ENCODE measurements at regions not wholly inside any gene's neighbourhood (a gene's known extent, or its start where the extent isn't known, plus 50 kb on each side); places are given as distances from the start of the nearest gene placed in this dataset.
"Not testable (repeated sequence)": the region's sequence is repeated elsewhere in the genome, so short reads cannot be mapped to it uniquely, and the experiment has no call there.

DNA sequence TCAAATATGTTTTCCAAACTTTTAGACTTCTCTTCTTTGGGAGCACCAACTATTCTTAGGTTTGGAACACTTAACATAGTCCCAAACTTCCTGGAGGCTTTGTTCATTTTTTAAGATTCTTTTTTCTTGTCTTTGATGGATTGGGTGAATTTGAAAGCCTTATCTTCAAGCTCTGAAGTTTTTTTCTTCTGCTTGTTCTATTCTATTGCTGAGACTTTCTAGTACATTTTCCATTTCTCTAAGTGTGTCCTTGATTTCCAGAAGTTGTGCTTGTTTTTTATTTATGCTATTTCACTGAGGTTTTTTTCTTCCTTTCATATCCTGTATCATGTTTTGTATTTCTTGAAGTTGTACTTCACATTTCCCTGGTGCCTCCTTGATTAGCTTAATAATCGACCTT lies 97.5 kb downstream of the PLSCR2 start:
- H3K4me1 ChIP-seq (ENCODE audit: control insufficient read depth, insufficient read depth, low read depth, low read length) = no peaks in the 10 kb centered on the region
- H3K4me3 ChIP-seq (ENCODE audit: insufficient read depth in 1 of 2, low read depth in 1 of 2, low read length in 2 of 2) = no peak overlapping the region
- H2BK120ac ChIP-seq (ENCODE audit: low read depth, low read length) = no peak overlapping the region
- H3K9ac ChIP-seq (ENCODE audit: low read length) = no peak overlapping the region
- no peak overlapping the region for H2BK15ac ChIP-seq (ENCODE audit: low read depth, poor library complexity, severe bottlenecking)
- no peaks in the 10 kb centered on the region for H3K79me1 ChIP-seq (replicated peaks; ENCODE audit: low read length, poor library complexity, severe bottlenecking)
- no peak overlapping the region for H2BK5ac ChIP-seq (ENCODE audit: low read depth, low read length, poor library complexity, severe bottlenecking)
- H3K27me3 ChIP-seq (ENCODE audit: control insufficient read depth in 1 of 2, insufficient read depth in 1 of 2, low read length in 2 of 2) = no peaks in the 10 kb centered on the region
- no peak overlapping the region for H3K4ac ChIP-seq (ENCODE audit: low read depth in 1 of 2, low read length in 2 of 2)
- peaks cover 19% of the 10 kb centered on the region for H3K9me3 ChIP-seq (ENCODE audit: control insufficient read depth, low read length)
- no peak overlapping the region for H3K4me2 ChIP-seq (ENCODE audit: low read length, poor library complexity, severe bottlenecking)
- WGBS = 88% methylated on average over 1 of the region's 1 CpG
- no peak for DNase-seq
- H2AFZ ChIP-seq (ENCODE audit: low read depth, low read length) = no peak overlapping the region
- H4K91ac ChIP-seq (ENCODE audit: low read length) = no peak overlapping the region
- H3K14ac ChIP-seq (ENCODE audit: low read length in 2 of 2) = no peak overlapping the region
- H4K8ac ChIP-seq (ENCODE audit: low read length) = no peak overlapping the region
- H3K23ac ChIP-seq (ENCODE audit: low read length in 2 of 2) = no peak overlapping the region
- H3K18ac ChIP-seq (ENCODE audit: low read depth in 1 of 2, low read length in 2 of 2) = no peak overlapping the region
- H2BK12ac ChIP-seq (ENCODE audit: low read length in 2 of 2) = no peak overlapping the region
- H3K27ac ChIP-seq (ENCODE audit: low read length, poor library complexity, severe bottlenecking) = no peak overlapping the region
- no peaks in the 10 kb centered on the region for H3K36me3 ChIP-seq (ENCODE audit: control insufficient read depth in 1 of 2, insufficient read depth in 2 of 2, low read depth in 1 of 2, low read length in 2 of 2)
- no peak overlapping the region for H2AK5ac ChIP-seq (ENCODE audit: low read length, severe bottlenecking)

DNA sequence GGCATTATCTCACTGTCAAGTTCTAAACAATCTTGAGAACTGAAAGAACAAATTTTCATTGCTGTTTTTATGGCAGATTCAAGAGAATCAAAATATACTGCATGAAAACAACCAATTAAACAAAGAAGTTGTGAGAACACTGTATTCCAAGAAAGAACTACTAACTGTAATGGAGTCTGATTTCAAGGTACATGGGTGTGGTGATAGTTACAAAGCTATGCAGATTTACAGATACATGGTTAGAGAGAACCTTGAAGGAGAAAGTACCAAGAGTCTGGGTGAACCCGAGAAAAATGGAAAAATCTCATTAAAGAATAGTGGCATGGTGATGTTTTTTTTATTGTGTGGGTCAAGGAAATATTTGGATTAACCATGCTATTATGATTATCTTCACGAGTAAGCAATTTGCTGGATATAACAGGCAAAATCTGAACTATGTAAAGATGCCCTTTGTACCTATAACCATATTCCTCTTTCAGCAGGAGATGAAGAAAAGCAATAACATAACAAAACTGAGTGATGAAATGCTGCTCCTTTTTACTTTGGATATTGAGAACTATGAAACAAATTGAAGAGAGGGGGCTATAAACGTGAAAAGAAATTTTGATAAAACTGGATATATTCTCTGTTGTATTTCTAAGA lies 100.4 kb downstream of the PLSCR2 start:
- no peak overlapping the region for H3K18ac ChIP-seq (ENCODE audit: low read depth in 1 of 2, low read length in 2 of 2)
- no peak overlapping the region for H2AK5ac ChIP-seq (ENCODE audit: low read length, severe bottlenecking)
- no peaks in the 10 kb centered on the region for H3K4me1 ChIP-seq (ENCODE audit: control insufficient read depth, insufficient read depth, low read depth, low read length)
- H2BK5ac ChIP-seq (ENCODE audit: low read depth, low read length, poor library complexity, severe bottlenecking) = no peak overlapping the region
- no peak overlapping the region for H3K14ac ChIP-seq (ENCODE audit: low read length in 2 of 2)
- no peak overlapping the region for H3K4me3 ChIP-seq (ENCODE audit: insufficient read depth in 1 of 2, low read depth in 1 of 2, low read length in 2 of 2)
- no peaks in the 10 kb centered on the region for H3K27me3 ChIP-seq (ENCODE audit: control insufficient read depth in 1 of 2, insufficient read depth in 1 of 2, low read length in 2 of 2)
- H3K36me3 ChIP-seq (ENCODE audit: control insufficient read depth in 1 of 2, insufficient read depth in 2 of 2, low read depth in 1 of 2, low read length in 2 of 2) = no peaks in the 10 kb centered on the region
- no peak overlapping the region for H3K9ac ChIP-seq (ENCODE audit: low read length)
- H2AFZ ChIP-seq (ENCODE audit: low read depth, low read length) = no peak overlapping the region
- peaks cover 19% of the 10 kb centered on the region for H3K9me3 ChIP-seq (ENCODE audit: control insufficient read depth, low read length)
- no peak overlapping the region for H2BK15ac ChIP-seq (ENCODE audit: low read depth, poor library complexity, severe bottlenecking)
- WGBS = 87% methylated on average over 2 of the region's 3 CpGs
- H3K4ac ChIP-seq (ENCODE audit: low read depth in 1 of 2, low read length in 2 of 2) = no peak overlapping the region
- H4K91ac ChIP-seq (ENCODE audit: low read length) = no peak overlapping the region
- no peak overlapping the region for H3K27ac ChIP-seq (ENCODE audit: low read length, poor library complexity, severe bottlenecking)
- H2BK12ac ChIP-seq (ENCODE audit: low read length in 2 of 2) = no peak overlapping the region
- no peaks in the 10 kb centered on the region for H3K79me1 ChIP-seq (replicated peaks; ENCODE audit: low read length, poor library complexity, severe bottlenecking)
- no peak overlapping the region for H2BK120ac ChIP-seq (ENCODE audit: low read depth, low read length)
- H3K4me2 ChIP-seq (ENCODE audit: low read length, poor library complexity, severe bottlenecking) = no peak overlapping the region
- H4K8ac ChIP-seq (ENCODE audit: low read length) = no peak overlapping the region
- no peak overlapping the region for H3K23ac ChIP-seq (ENCODE audit: low read length in 2 of 2)
- DNase-seq = no peak

DNA sequence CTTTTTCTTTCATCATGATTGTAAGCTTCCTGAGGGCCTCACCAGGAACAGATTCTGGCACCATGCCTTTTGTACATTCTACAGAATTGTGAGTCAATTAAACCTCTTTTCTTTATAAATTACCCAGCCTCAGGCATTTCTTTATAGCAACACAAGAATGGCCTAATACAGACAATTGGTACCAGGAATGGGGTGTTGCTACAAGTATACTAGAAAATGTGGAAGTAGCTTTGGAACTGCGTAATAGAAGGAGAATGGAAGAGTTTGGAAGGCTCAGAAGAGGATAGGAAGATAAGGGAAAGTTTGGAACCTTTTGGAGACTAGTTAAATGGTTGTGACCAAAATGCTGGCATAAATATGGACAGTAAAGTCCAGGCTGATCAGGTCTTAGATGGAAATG lies 108.9 kb upstream of the PLSCR4 start:
- no peak overlapping the region for H3K4me3 ChIP-seq (ENCODE audit: insufficient read depth in 1 of 2, low read depth in 1 of 2, low read length in 2 of 2)
- no peak overlapping the region for H2BK120ac ChIP-seq (ENCODE audit: low read depth, low read length)
- H3K4me2 ChIP-seq (ENCODE audit: low read length, poor library complexity, severe bottlenecking) = no peak overlapping the region
- no peak overlapping the region for H2AFZ ChIP-seq (ENCODE audit: low read depth, low read length)
- H4K91ac ChIP-seq (ENCODE audit: low read length) = no peak overlapping the region
- H3K9me3 ChIP-seq (ENCODE audit: control insufficient read depth, low read length) = peaks cover 21% of the 10 kb centered on the region
- H2BK12ac ChIP-seq (ENCODE audit: low read length in 2 of 2) = no peak overlapping the region
- H2AK5ac ChIP-seq (ENCODE audit: low read length, severe bottlenecking) = no peak overlapping the region
- H3K23ac ChIP-seq (ENCODE audit: low read length in 2 of 2) = no peak overlapping the region
- no peaks in the 10 kb centered on the region for H3K79me1 ChIP-seq (replicated peaks; ENCODE audit: low read length, poor library complexity, severe bottlenecking)
- H3K36me3 ChIP-seq (ENCODE audit: control insufficient read depth in 1 of 2, insufficient read depth in 2 of 2, low read depth in 1 of 2, low read length in 2 of 2) = no peaks in the 10 kb centered on the region
- no peak overlapping the region for H3K18ac ChIP-seq (ENCODE audit: low read depth in 1 of 2, low read length in 2 of 2)
- no peaks in the 10 kb centered on the region for H3K27me3 ChIP-seq (ENCODE audit: control insufficient read depth in 1 of 2, insufficient read depth in 1 of 2, low read length in 2 of 2)
- no peaks in the 10 kb centered on the region for H3K4me1 ChIP-seq (ENCODE audit: control insufficient read depth, insufficient read depth, low read depth, low read length)
- 71% methylated on average over 1 of the region's 1 CpG for WGBS
- H2BK5ac ChIP-seq (ENCODE audit: low read depth, low read length, poor library complexity, severe bottlenecking) = no peak overlapping the region
- no peak overlapping the region for H3K9ac ChIP-seq (ENCODE audit: low read length)
- H2BK15ac ChIP-seq (ENCODE audit: low read depth, poor library complexity, severe bottlenecking) = no peak overlapping the region
- no peak overlapping the region for H3K4ac ChIP-seq (ENCODE audit: low read depth in 1 of 2, low read length in 2 of 2)
- H4K8ac ChIP-seq (ENCODE audit: low read length) = no peak overlapping the region
- no peak for DNase-seq
- H3K14ac ChIP-seq (ENCODE audit: low read length in 2 of 2) = no peak overlapping the region
- no peak overlapping the region for H3K27ac ChIP-seq (ENCODE audit: low read length, poor library complexity, severe bottlenecking)

DNA sequence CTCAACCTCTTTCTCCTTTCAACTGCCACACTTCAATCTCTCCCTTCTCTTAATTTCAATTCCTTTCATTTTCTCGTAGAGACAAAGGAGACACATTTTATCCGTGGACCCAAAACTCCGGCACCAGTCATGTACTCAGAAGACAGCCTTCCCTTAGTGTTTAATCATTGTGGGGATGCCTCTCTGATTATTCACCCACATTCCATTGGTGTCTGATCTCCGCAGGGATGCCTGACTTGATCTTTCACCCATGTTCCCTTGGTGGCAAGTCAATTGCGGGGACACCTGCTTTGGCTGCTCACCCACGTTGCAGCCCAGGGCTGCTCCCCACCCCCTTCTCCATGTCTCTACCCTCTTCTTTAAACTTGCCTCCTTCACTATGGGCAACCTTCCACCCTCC lies 103.5 kb upstream of the PLSCR4 start:
- H2BK15ac ChIP-seq (ENCODE audit: low read depth, poor library complexity, severe bottlenecking); H4K91ac ChIP-seq (ENCODE audit: low read length); H2BK120ac ChIP-seq (ENCODE audit: low read depth, low read length); H3K4me3 ChIP-seq (ENCODE audit: insufficient read depth in 1 of 2, low read depth in 1 of 2, low read length in 2 of 2); H2BK5ac ChIP-seq (ENCODE audit: low read depth, low read length, poor library complexity, severe bottlenecking); H3K27me3 ChIP-seq (ENCODE audit: control insufficient read depth in 1 of 2, insufficient read depth in 1 of 2, low read length in 2 of 2); H3K4me2 ChIP-seq (ENCODE audit: low read length, poor library complexity, severe bottlenecking); H3K4me1 ChIP-seq (ENCODE audit: control insufficient read depth, insufficient read depth, low read depth, low read length); H2AFZ ChIP-seq (ENCODE audit: low read depth, low read length); H2AK5ac ChIP-seq (ENCODE audit: low read length, severe bottlenecking); H3K23ac ChIP-seq (ENCODE audit: low read length in 2 of 2); DNase-seq; H2BK12ac ChIP-seq (ENCODE audit: low read length in 2 of 2); H3K4ac ChIP-seq (ENCODE audit: low read depth in 1 of 2, low read length in 2 of 2); H3K9me3 ChIP-seq (ENCODE audit: control insufficient read depth, low read length); H3K27ac ChIP-seq (ENCODE audit: low read length, poor library complexity, severe bottlenecking); H4K8ac ChIP-seq (ENCODE audit: low read length); H3K79me1 ChIP-seq (replicated peaks; ENCODE audit: low read length, poor library complexity, severe bottlenecking); H3K14ac ChIP-seq (ENCODE audit: low read length in 2 of 2); H3K18ac ChIP-seq (ENCODE audit: low read depth in 1 of 2, low read length in 2 of 2); H3K9ac ChIP-seq (ENCODE audit: low read length); H3K36me3 ChIP-seq (ENCODE audit: control insufficient read depth in 1 of 2, insufficient read depth in 2 of 2, low read depth in 1 of 2, low read length in 2 of 2): not testable (repeated sequence)
- 78% methylated on average over 6 of the region's 6 CpGs for WGBS

All from mesenchymal stem cell (in vitro differentiated cells and primary cell).